A673 (cell line): ENCODE measurements at regions not wholly inside any gene's neighbourhood (a gene's known extent, or its start where the extent isn't known, plus 50 kb on each side); places are given as distances from the start of the nearest gene placed in this dataset.

Experiments used
- EZH2 ChIP-seq: fragments of 200-600 bp; sonication (generic); IDR thresholded peaks from 2 replicates; pipeline ENCODE4 v1.6.1; 2017; ENCODE audit warnings: borderline replicate concordance, low read depth, mild to moderate bottlenecking, mixed read lengths, antibody characterized with exemption, low read length; ENCODE audit not compliant: poor library complexity, severe bottlenecking
- TF ChIP-seq, protein P1 (sequence below): fragments of 300-800, 200-600 bp; sonication (generic); conservative IDR thresholded peaks from 2 replicates; pipeline ENCODE4 v1.5.1; 2017; ENCODE audit warnings: low read depth, mild to moderate bottlenecking, antibody characterized with exemption, low read length, moderate library complexity, mixed read lengths

DNA sequence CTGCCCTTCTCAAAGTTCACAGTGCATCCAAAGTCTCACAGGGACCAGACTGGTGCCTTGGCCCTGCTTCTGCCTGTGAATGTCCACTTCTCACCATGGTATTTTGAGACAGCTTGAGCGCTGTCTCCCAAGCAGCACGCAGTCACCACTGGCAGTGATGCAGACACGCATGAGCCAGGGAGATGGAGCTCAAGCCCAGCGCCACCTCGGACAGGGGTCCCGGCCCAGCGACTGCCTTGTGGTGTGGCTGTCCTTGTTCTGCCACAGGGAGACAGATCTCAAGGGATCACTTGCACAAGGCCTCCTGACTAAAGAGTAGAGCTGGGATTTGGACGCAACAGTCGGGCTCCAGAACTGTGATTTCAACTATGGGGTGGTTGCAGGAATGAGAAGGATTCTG lies 92.6 kb upstream of the MBL2 start:
- no peak for TF ChIP-seq EZH2
- TF ChIP-seq, protein P1, sequence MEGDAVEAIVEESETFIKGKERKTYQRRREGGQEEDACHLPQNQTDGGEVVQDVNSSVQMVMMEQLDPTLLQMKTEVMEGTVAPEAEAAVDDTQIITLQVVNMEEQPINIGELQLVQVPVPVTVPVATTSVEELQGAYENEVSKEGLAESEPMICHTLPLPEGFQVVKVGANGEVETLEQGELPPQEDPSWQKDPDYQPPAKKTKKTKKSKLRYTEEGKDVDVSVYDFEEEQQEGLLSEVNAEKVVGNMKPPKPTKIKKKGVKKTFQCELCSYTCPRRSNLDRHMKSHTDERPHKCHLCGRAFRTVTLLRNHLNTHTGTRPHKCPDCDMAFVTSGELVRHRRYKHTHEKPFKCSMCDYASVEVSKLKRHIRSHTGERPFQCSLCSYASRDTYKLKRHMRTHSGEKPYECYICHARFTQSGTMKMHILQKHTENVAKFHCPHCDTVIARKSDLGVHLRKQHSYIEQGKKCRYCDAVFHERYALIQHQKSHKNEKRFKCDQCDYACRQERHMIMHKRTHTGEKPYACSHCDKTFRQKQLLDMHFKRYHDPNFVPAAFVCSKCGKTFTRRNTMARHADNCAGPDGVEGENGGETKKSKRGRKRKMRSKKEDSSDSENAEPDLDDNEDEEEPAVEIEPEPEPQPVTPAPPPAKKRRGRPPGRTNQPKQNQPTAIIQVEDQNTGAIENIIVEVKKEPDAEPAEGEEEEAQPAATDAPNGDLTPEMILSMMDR = no peak
